K562 (cell line): ENCODE measurements at regions not wholly inside any gene's neighbourhood (a gene's known extent, or its start where the extent isn't known, plus 50 kb on each side); places are given as distances from the start of the nearest gene placed in this dataset.

Experiments
- ATAC-seq: fragments of 200-7000 bp; cut with Tn5 transposase; 3 replicates; pipeline ENCODE4 v1.9.1; 2020; ENCODE audit warnings: moderate library complexity
- BruUV-seq: library from RNA; stranded (reverse); fragments of 400-500 nt; replicated peaks from 2 replicates; lab custom pipeline; 2021; lab: Mats Ljungman, UMichigan
- CTCF ChIA-PET: fragments of 300-600 bp; formaldehyde crosslinking; extraction: SDS; loops from one replicate; lab custom pipeline; 2021; ENCODE audit warnings: low intra/inter-chr PET ratio; lab: Yijun Ruan, JAX
- POLR2A ChIA-PET: fragments of 300-600, 350-650 bp; sonication (Branson Sonifier 250); formaldehyde crosslinking; extraction: SDS; loops from one replicate; lab custom pipeline; 2021; ENCODE audit warnings: antibody characterized with exemption, inconsistent platforms; lab: Yijun Ruan, JAX
- DNase-seq, 4 experiments: peaks; one replicate each; pipeline versions ENCODE4 v3.0.0 to v3.0.0-alpha.2; 2011 to 2018; ENCODE audit warnings: low spot score in 3 of 4, mixed read lengths in 3 of 4; ENCODE audit errors: extremely low read depth in 1 of 4
- FAIRE-seq: peaks from 2 replicates; lab custom pipeline; 2011; peaks lifted over from hg19 to GRCh38; lab: Jason Lieb, UNC
- H2AFZ ChIP-seq: 2 replicates; pipeline ENCODE4 v1.6.0; 2011; ENCODE audit warnings: low read depth, low read length, control low read depth, inconsistent platforms
- H3K27ac ChIP-seq: fragments of 200-600 bp; 3 replicates; pipeline ENCODE4 v1.8.0; 2011; ENCODE audit warnings: low read depth, mild to moderate bottlenecking, control low read depth, inconsistent platforms, low read length, moderate library complexity, mixed read lengths; ENCODE audit errors: extremely low read depth
- H3K27me3 ChIP-seq, 2 experiments: fragments of 300-600 bp in 1 of 2; 2 replicates in 1 of 2; 3 replicates in 1 of 2; pipeline versions ENCODE4 v1.6.0 to v1.8.0; 2011; ENCODE audit warnings: inconsistent platforms in 2 of 2, low read length in 2 of 2, mild to moderate bottlenecking in 1 of 2, mixed read lengths in 1 of 2, moderate library complexity in 1 of 2; ENCODE audit not compliant: control insufficient read depth in 2 of 2, insufficient read depth in 2 of 2
- H3K36me3 ChIP-seq: fragments of 300-600 bp; 3 replicates; pipeline ENCODE4 v1.8.0; 2011; ENCODE audit warnings: mild to moderate bottlenecking, low read length, inconsistent platforms; ENCODE audit not compliant: control insufficient read depth, insufficient read depth
- H3K4me1 ChIP-seq, 2 experiments: fragments of 200-600 bp in 1 of 2; replicated peaks in 1 of 2; 2 replicates in 1 of 2; 3 replicates in 1 of 2; pipeline versions ENCODE4 v1.5.1 to v1.8.0; 2011; ENCODE audit warnings: inconsistent platforms in 2 of 2, low read length in 2 of 2, mild to moderate bottlenecking in 1 of 2, mixed read lengths in 1 of 2, moderate library complexity in 1 of 2; ENCODE audit not compliant: control insufficient read depth in 2 of 2, insufficient read depth in 2 of 2
- H3K4me2 ChIP-seq: 2 replicates; pipeline ENCODE4 v1.6.1; 2011; ENCODE audit warnings: low read length, control low read depth, inconsistent platforms, mixed read lengths; ENCODE audit not compliant: insufficient read depth
- H3K4me3 ChIP-seq: fragments of 200-600 bp; sonication (generic), shearing (Covaris generic); 2 replicates; pipeline ENCODE4 v1.5.1; 2016; ENCODE audit warnings: control low read depth, inconsistent platforms
- H3K79me2 ChIP-seq: fragments of 200-600 bp; 3 replicates; pipeline ENCODE4 v1.8.0; 2011; ENCODE audit warnings: low read length, inconsistent platforms; ENCODE audit not compliant: control insufficient read depth, insufficient read depth
- H3K9ac ChIP-seq, 2 experiments: 2 replicates each; pipeline versions ENCODE4 v1.6.0 to v1.6.1; 2011; ENCODE audit warnings: low read depth in 2 of 2, low read length in 2 of 2, control low read depth in 1 of 2, inconsistent platforms in 1 of 2, mild to moderate bottlenecking in 1 of 2, mixed read lengths in 1 of 2; ENCODE audit not compliant: insufficient read depth in 1 of 2
- H3K9me1 ChIP-seq: one replicate; pipeline ENCODE4 v1.6.0; 2011; ENCODE audit warnings: inconsistent platforms, mild to moderate bottlenecking, low read length, moderate library complexity; ENCODE audit not compliant: control insufficient read depth, insufficient read depth
- H3K9me3 ChIP-seq: replicated peaks from 2 replicates; pipeline ENCODE4 v1.5.1; 2011; ENCODE audit warnings: low read depth, low read length, inconsistent platforms; ENCODE audit not compliant: control insufficient read depth, insufficient read depth
- H4K20me1 ChIP-seq: replicated peaks from 2 replicates; pipeline ENCODE4 v1.6.1; 2011; ENCODE audit warnings: low read length, inconsistent platforms, mixed read lengths; ENCODE audit not compliant: control insufficient read depth, insufficient read depth
- CEBPG ChIP-seq, 3 experiments: fragments of 200-800 bp in 1 of 3; sonication (Bioruptor generic) in 1 of 3; sonication (generic) in 1 of 3; formaldehyde crosslinking in 1 of 3; IDR thresholded peaks in 2 of 3; conservative IDR thresholded peaks in 1 of 3; 2 replicates each; pipeline versions ENCODE4 v1.6.1 to v1.8.0; 2016 to 2022; ENCODE audit warnings: missing compliant biosample characterization in 2 of 3, missing genetic modification characterization in 2 of 3, mild to moderate bottlenecking in 1 of 3, missing genetic modification reagents in 1 of 3
- KDM1A ChIP-seq, 2 experiments: fragments of 450-650 bp; IDR thresholded peaks; 2 replicates each; pipeline ENCODE4 v1.6.1; 2016; ENCODE audit warnings: mild to moderate bottlenecking in 2 of 2
- NR2C1 ChIP-seq, 2 experiments: fragments of 450-650 bp; IDR thresholded peaks; 2 replicates each; pipeline ENCODE4 v1.6.1; 2017; ENCODE audit warnings: mild to moderate bottlenecking in 2 of 2, antibody characterized with exemption in 1 of 2, inconsistent platforms in 1 of 2, missing compliant biosample characterization in 1 of 2, missing genetic modification characterization in 1 of 2
- PHB ChIP-seq: fragments of 250-450 bp; sonication (Bioruptor Pico); IDR thresholded peaks from 2 replicates; pipeline ENCODE4 v1.5.0; 2021
- RBM14 ChIP-seq: fragments of 200-400 bp; formaldehyde crosslinking; IDR thresholded peaks from 2 replicates; pipeline ENCODE4 v1.6.1; 2018; ENCODE audit warnings: low read depth, mild to moderate bottlenecking, low read length, moderate library complexity, borderline replicate concordance; ENCODE audit not compliant: insufficient read depth
- ZNF316 ChIP-seq: fragments of 450-650 bp; IDR thresholded peaks from 2 replicates; pipeline ENCODE4 v1.6.1; 2016
- WGBS: fragments of 100-300 bp; shearing (Covaris generic); methylation state at CpG from one replicate; pipeline ENCODE4 v1.1.6; 2016; ENCODE audit warnings: low coverage, mixed read lengths; ENCODE audit not compliant: insufficient coverage; ENCODE audit errors: missing lambda C conversion rate; 5-methylcytosine and 5-hydroxymethylcytosine counted together
- in situ Hi-C: fragments of 300-500 bp; cut with MboI; formaldehyde crosslinking; loops from 4 replicates; pipeline ENCODE4 v1.15.0; 2018; ENCODE audit warnings: inconsistent platforms, mixed read lengths
- intact Hi-C: fragments of 100-400 bp; cut with micrococcal nuclease; formaldehyde crosslinking; loops from 2 replicates; pipeline ENCODE4 v1.14.2; 2022
- TF ChIP-seq, protein P1 (sequence below), 3 experiments: fragments of 200-800 bp in 1 of 3; sonication (Bioruptor generic) in 1 of 3; sonication (generic) in 1 of 3; formaldehyde crosslinking in 1 of 3; IDR thresholded peaks; 2 replicates each; pipeline versions ENCODE4 v1.6.1 to v1.8.0; 2016 to 2022; ENCODE audit warnings: mild to moderate bottlenecking in 2 of 3, missing compliant biosample characterization in 2 of 3, missing genetic modification characterization in 2 of 3, missing genetic modification reagents in 1 of 3
- TF ChIP-seq, protein P2 (sequence below), 2 experiments: fragments of 450-650 bp in 1 of 2; sonication (generic) in 1 of 2; formaldehyde crosslinking in 1 of 2; IDR thresholded peaks in 1 of 2; conservative IDR thresholded peaks in 1 of 2; 2 replicates each; pipeline versions ENCODE4 v1.6.1 to v1.8.1; 2016 to 2023; ENCODE audit warnings: mild to moderate bottlenecking in 2 of 2, moderate library complexity in 2 of 2, inconsistent platforms in 1 of 2, missing genetic modification reagents in 1 of 2

DNA sequence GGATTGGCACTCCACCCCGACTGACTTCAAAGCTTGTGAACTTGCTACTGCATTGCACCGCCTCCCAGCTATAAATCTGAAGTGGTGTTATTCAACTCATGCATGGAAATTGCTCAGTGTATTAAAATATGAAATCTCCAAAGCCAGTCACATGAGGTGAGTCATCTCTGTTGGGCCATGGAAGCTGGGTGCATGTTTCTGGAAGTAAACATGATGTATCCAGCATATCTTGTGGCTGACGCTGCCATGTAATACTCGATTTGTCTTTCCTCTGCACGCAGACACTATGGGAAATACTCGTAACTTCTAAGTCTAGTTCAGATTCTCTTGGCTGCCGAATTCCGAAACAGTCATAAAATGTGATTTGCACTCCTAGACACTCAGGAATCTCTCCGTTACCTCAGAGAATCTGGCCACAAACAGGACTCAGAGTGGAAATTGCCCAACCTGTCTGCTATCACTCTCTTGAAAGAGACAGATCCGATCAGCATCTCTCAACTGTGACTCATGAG lies 154.9 kb upstream of the MPPED2 start:
- in situ Hi-C loops, result no loop called here
- CTCF ChIA-PET, result no interaction called here
- no peak for DNase-seq
- no peak overlapping the region for H3K4me2 ChIP-seq
- no peaks in the 10 kb centered on the region for H3K9me3 ChIP-seq
- intact Hi-C loops, result no loop called here
- WGBS, result 0% methylated on average over 10 of the region's 10 CpGs
- BruUV-seq, result no TSS peak
- ATAC-seq, result no peak
- no peaks in the 10 kb centered on the region for H3K27me3 ChIP-seq
- no peaks in the 10 kb centered on the region for H4K20me1 ChIP-seq
- H3K4me3 ChIP-seq, result no peak overlapping the region
- H3K9me1 ChIP-seq, result no peaks in the 10 kb centered on the region
- no peak overlapping the region for H3K27ac ChIP-seq
- FAIRE-seq, result no peak
- no peak overlapping the region for H2AFZ ChIP-seq
- POLR2A ChIA-PET, result no interaction called here
- no peaks in the 10 kb centered on the region for H3K4me1 ChIP-seq
- TF ChIP-seq CEBPG (CRISPR knock-in tag; IDR thresholded peaks at IDR 0.05) (no peak), CEBPG (tag; conservative IDR thresholded peaks at IDR 0.05 in 1 of 2, IDR thresholded peaks at IDR 0.05 in 1 of 2) (no peak), PHB (CRISPR knock-in tag) (no peak), ZNF316 (no peak)
- no peaks in the 10 kb centered on the region for H3K79me2 ChIP-seq
- H3K9ac ChIP-seq, result no peak overlapping the region
- H3K36me3 ChIP-seq, result no peaks in the 10 kb centered on the region

DNA sequence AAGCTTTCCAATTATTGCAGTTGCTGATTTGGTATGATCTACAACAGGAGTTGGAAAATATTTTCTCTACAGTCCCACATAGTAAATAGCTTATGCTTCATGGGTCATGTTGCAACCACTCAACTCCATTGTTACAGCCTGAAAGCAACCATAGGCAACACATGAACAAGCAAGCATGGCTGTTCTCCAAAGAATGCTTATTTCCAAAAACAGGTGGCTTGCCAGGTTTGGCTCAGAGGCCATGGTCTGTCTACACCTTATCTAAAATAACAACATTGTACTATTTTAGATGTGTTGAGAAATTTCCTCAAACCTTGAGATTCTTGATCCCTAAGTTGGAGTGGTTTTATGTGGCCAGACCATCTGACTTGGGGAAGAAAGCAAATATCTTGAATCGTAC lies 153.9 kb upstream of the MPPED2 start:
- no peaks in the 10 kb centered on the region for H3K9me1 ChIP-seq
- H3K79me2 ChIP-seq, result no peaks in the 10 kb centered on the region
- FAIRE-seq (no peak), ATAC-seq (no peak)
- CTCF ChIA-PET, result no interaction called here
- POLR2A ChIA-PET, result no interaction called here
- H4K20me1 ChIP-seq, result no peaks in the 10 kb centered on the region
- H3K9ac ChIP-seq, result no peak overlapping the region
- H3K4me2 ChIP-seq, result no peak overlapping the region
- in situ Hi-C loops, result no loop called here
- H3K27ac ChIP-seq, result no peak overlapping the region
- BruUV-seq, result no TSS peak
- TF ChIP-seq, protein P1, sequence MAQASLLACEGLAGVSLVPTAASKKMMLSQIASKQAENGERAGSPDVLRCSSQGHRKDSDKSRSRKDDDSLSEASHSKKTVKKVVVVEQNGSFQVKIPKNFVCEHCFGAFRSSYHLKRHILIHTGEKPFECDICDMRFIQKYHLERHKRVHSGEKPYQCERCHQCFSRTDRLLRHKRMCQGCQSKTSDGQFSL (CRISPR knock-in tag; IDR thresholded peaks at IDR 0.05), result no peak
- TF ChIP-seq, protein P1 (tag; IDR thresholded peaks at IDR 0.05), result no peak
- TF ChIP-seq NR2C1 (IDR thresholded peaks at IDR 0.05), result no peak
- TF ChIP-seq NR2C1 (tag; IDR thresholded peaks at IDR 0.05), result no peak
- TF ChIP-seq KDM1A (IDR thresholded peaks at IDR 0.05), result no peak
- no peak for TF ChIP-seq RBM14
- TF ChIP-seq, protein P2, sequence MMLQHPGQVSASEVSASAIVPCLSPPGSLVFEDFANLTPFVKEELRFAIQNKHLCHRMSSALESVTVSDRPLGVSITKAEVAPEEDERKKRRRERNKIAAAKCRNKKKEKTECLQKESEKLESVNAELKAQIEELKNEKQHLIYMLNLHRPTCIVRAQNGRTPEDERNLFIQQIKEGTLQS (IDR thresholded peaks at IDR 0.05), result no peak
- TF ChIP-seq, protein P2 (CRISPR knock-in tag; conservative IDR thresholded peaks at IDR 0.05), result no peak
- TF ChIP-seq, all 486 proteins: peak for 0
- Histone ChIP-seq H3K36me3 (no peaks in the 10 kb centered on the region), H2AFZ (no peak overlapping the region), H3K4me1 (no peaks in the 10 kb centered on the region), H3K9me3 (no peaks in the 10 kb centered on the region), H3K27me3 (no peaks in the 10 kb centered on the region), H3K4me3 (no peak overlapping the region)
- no peak for DNase-seq
- WGBS, result 0% methylated on average over 1 of the region's 1 CpG
- intact Hi-C loops, result no loop called here
